IMR-90 (cell line): ENCODE measurements at regions not wholly inside any gene's neighbourhood (a gene's known extent, or its start where the extent isn't known, plus 50 kb on each side); places are given as distances from the start of the nearest gene placed in this dataset.

ENCODE experiments used
- ATAC-seq: fragments of 200-7000 bp; cut with Tn5 transposase; 2 replicates; pipeline ENCODE4 v1.9.1; 2020; ENCODE audit warnings: low read depth, mild to moderate bottlenecking, moderate library complexity
- BruUV-seq: library from RNA; stranded (reverse); fragments of 400-500 nt; replicated peaks from 2 replicates; lab custom pipeline; 2021; lab: Mats Ljungman, UMichigan
- CTCF ChIA-PET: fragments of 300-600 bp; formaldehyde crosslinking; extraction: SDS; loops from one replicate; lab custom pipeline; 2021; ENCODE audit warnings: antibody characterized with exemption; lab: Yijun Ruan, JAX
- POLR2A ChIA-PET: fragments of 300-600 bp; sonication (Branson Sonifier 250); formaldehyde crosslinking; loops from one replicate; lab custom pipeline; 2022; ENCODE audit warnings: antibody characterized with exemption; ENCODE audit not compliant: unreplicated experiment; lab: Charles Lee
- DNase-seq: peaks from one replicate; pipeline ENCODE4 v3.0.0; 2013
- H2AFZ ChIP-seq: replicated peaks from 2 replicates; pipeline ENCODE3; 2013; ENCODE audit warnings: low read length, mild to moderate bottlenecking; ENCODE audit not compliant: poor library complexity
- H2AK5ac ChIP-seq: 2 replicates; pipeline ENCODE4 v1.6.1; 2013; ENCODE audit warnings: low read depth, low read length, inconsistent platforms
- H2AK9ac ChIP-seq: replicated peaks from 2 replicates; pipeline ENCODE3; 2013; ENCODE audit warnings: mild to moderate bottlenecking, low read depth, low read length, moderate library complexity; ENCODE audit not compliant: poor library complexity
- H2BK120ac ChIP-seq: 2 replicates; pipeline ENCODE4 v1.6.1; 2013; ENCODE audit warnings: low read depth, low read length, inconsistent platforms
- H2BK15ac ChIP-seq: 3 replicates; pipeline ENCODE4 v1.6.1; 2013; ENCODE audit warnings: low read depth, low read length, inconsistent platforms
- H2BK20ac ChIP-seq: 2 replicates; pipeline ENCODE4 v1.6.1; 2013; ENCODE audit warnings: low read depth, mild to moderate bottlenecking, inconsistent platforms, low read length, moderate library complexity
- H2BK5ac ChIP-seq: 2 replicates; pipeline ENCODE4 v1.6.1; 2013; ENCODE audit warnings: mild to moderate bottlenecking, low read depth, low read length, inconsistent platforms; ENCODE audit not compliant: poor library complexity, severe bottlenecking
- H3K14ac ChIP-seq: replicated peaks from 2 replicates; pipeline ENCODE4 v1.6.1; 2013; ENCODE audit warnings: low read depth, low read length, inconsistent platforms
- H3K18ac ChIP-seq: 2 replicates; pipeline ENCODE4 v1.6.1; 2013; ENCODE audit warnings: low read depth, low read length, control low read depth
- H3K23ac ChIP-seq: 2 replicates; pipeline ENCODE4 v1.6.1; 2013; ENCODE audit warnings: low read depth, low read length, inconsistent platforms
- H3K27ac ChIP-seq: 2 replicates; pipeline ENCODE4 v1.5.1; 2013; ENCODE audit warnings: mild to moderate bottlenecking, control low read depth, low read length; ENCODE audit not compliant: insufficient read depth
- H3K27me3 ChIP-seq: 2 replicates; pipeline ENCODE4 v1.6.1; 2013; ENCODE audit warnings: low read length; ENCODE audit not compliant: control insufficient read depth, insufficient read depth
- H3K36me3 ChIP-seq: 2 replicates; pipeline ENCODE4 v1.6.1; 2013; ENCODE audit warnings: low read length, mixed read lengths; ENCODE audit not compliant: control insufficient read depth, insufficient read depth
- H3K4ac ChIP-seq: 2 replicates; pipeline ENCODE4 v1.6.1; 2013; ENCODE audit warnings: low read depth, low read length, inconsistent platforms
- H3K4me1 ChIP-seq: 2 replicates; pipeline ENCODE4 v1.6.1; 2013; ENCODE audit warnings: low read length, mixed read lengths; ENCODE audit not compliant: control insufficient read depth, insufficient read depth
- H3K4me2 ChIP-seq: 2 replicates; pipeline ENCODE4 v1.6.1; 2013; ENCODE audit warnings: low read depth, mild to moderate bottlenecking, control low read depth, low read length, moderate library complexity
- H3K4me3 ChIP-seq: 2 replicates; pipeline ENCODE4 v1.5.1; 2013; ENCODE audit warnings: low read depth, mild to moderate bottlenecking, control low read depth, low read length, moderate library complexity; ENCODE audit not compliant: insufficient read depth
- H3K56ac ChIP-seq: 2 replicates; pipeline ENCODE4 v1.6.1; 2013; ENCODE audit warnings: low read length, inconsistent platforms; ENCODE audit not compliant: insufficient read depth; ENCODE audit errors: extremely low read depth
- H3K79me1 ChIP-seq, 2 experiments: 2 replicates each; pipeline ENCODE4 v1.6.1; 2013; ENCODE audit warnings: low read length in 2 of 2, inconsistent platforms in 1 of 2, low read depth in 1 of 2
- H3K9ac ChIP-seq: 2 replicates; pipeline ENCODE4 v1.6.1; 2013; ENCODE audit warnings: low read depth, low read length, control low read depth
- H3K9me1 ChIP-seq: 2 replicates; pipeline ENCODE4 v1.6.1; 2013; ENCODE audit warnings: low read length, inconsistent platforms; ENCODE audit not compliant: insufficient read depth
- H3K9me3 ChIP-seq: 2 replicates; pipeline ENCODE4 v1.6.1; 2013; ENCODE audit warnings: low read length; ENCODE audit not compliant: control insufficient read depth, insufficient read depth
- H4K20me1 ChIP-seq: 2 replicates; pipeline ENCODE4 v1.6.1; 2013; ENCODE audit warnings: low read length, inconsistent platforms; ENCODE audit not compliant: insufficient read depth
- H4K5ac ChIP-seq: 2 replicates; pipeline ENCODE4 v1.6.1; 2013; ENCODE audit warnings: mild to moderate bottlenecking, low read depth, low read length, control low read depth
- H4K8ac ChIP-seq, 2 experiments: 2 replicates each; pipeline ENCODE4 v1.6.1; 2013; ENCODE audit warnings: low read depth in 2 of 2, low read length in 2 of 2, control low read depth in 1 of 2, inconsistent platforms in 1 of 2
- H4K91ac ChIP-seq: 2 replicates; pipeline ENCODE4 v1.6.1; 2013; ENCODE audit warnings: low read depth, low read length, inconsistent platforms; ENCODE audit not compliant: insufficient read depth
- BHLHE40 ChIP-seq: fragments of 150-350 bp; IDR thresholded peaks from 2 replicates; pipeline ENCODE4 v1.6.1; 2016; ENCODE audit warnings: mild to moderate bottlenecking, low read depth, low read length
- WGBS, 2 experiments: methylation state at CpG; one replicate each; pipeline versions ENCODE4 v1.1.5 to v1.1.7; 2013; ENCODE audit warnings: missing lambda C conversion rate in 2 of 2; ENCODE audit not compliant: insufficient read length in 1 of 2; ENCODE audit errors: extremely low coverage in 2 of 2; 5-methylcytosine and 5-hydroxymethylcytosine counted together
- dilution Hi-C: fragments of 300-500 bp; cut with HindIII; formaldehyde crosslinking; loops from one replicate; pipeline ENCODE4 v1.14.3; 2018; ENCODE audit warnings: low sequenced_read_pairs; ENCODE audit not compliant: unreplicated experiment
- in situ Hi-C: fragments of 300-500 bp; cut with MboI; formaldehyde crosslinking; loops from 3 replicates; pipeline ENCODE4 v1.14.3; 2019; ENCODE audit warnings: low sequenced_read_pairs, inconsistent platforms, mixed read lengths
- intact Hi-C: fragments of 100-400 bp; cut with micrococcal nuclease; formaldehyde crosslinking; loops from 2 replicates; pipeline ENCODE4 v1.10.0; 2022
- TF ChIP-seq, protein P1 (sequence below): fragments of 150-350 bp; IDR thresholded peaks from 2 replicates; pipeline ENCODE4 v1.6.1; 2017; ENCODE audit warnings: mild to moderate bottlenecking, antibody characterized with exemption, low read length, low read depth

DNA sequence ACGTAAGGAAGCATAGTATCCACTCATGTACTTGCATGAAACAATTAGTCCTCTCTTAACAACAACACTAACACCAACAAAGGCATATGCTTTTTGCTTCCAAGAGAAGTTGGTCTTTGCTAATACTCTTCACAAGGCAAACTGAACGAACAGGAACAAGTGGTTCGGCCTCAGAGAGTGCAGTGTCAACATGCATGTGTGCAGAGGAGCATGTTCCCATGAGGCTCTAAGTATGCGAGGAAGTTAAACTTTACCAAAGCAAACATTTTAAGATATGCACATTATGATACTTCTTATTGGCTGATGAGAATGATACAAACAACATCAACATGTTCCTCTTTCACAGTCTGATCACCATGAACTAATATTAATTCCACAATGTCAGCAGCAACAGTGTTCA, 285.3 kb upstream of the IRX5 start:
- H3K4me2 ChIP-seq = no peak overlapping the region
- H3K14ac ChIP-seq = no peak overlapping the region
- H2BK20ac ChIP-seq = no peak overlapping the region
- no peak overlapping the region for H2AK5ac ChIP-seq
- H2AK9ac ChIP-seq = no peak overlapping the region
- DNase-seq (no peak), ATAC-seq (no peak)
- H2BK120ac ChIP-seq = no peak overlapping the region
- H3K9me3 ChIP-seq = no peaks in the 10 kb centered on the region; the same call in 1 of the 2 replicates
- H2BK15ac ChIP-seq = no peak overlapping the region
- H2BK5ac ChIP-seq = no peak overlapping the region
- in situ Hi-C loops = no loop called here
- TF ChIP-seq, protein P1, sequence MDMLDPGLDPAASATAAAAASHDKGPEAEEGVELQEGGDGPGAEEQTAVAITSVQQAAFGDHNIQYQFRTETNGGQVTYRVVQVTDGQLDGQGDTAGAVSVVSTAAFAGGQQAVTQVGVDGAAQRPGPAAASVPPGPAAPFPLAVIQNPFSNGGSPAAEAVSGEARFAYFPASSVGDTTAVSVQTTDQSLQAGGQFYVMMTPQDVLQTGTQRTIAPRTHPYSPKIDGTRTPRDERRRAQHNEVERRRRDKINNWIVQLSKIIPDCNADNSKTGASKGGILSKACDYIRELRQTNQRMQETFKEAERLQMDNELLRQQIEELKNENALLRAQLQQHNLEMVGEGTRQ = no peak
- TF ChIP-seq BHLHE40 = no peak
- H3K23ac ChIP-seq = no peak overlapping the region
- intact Hi-C loops = no loop called here
- no peaks in the 10 kb centered on the region for H3K27me3 ChIP-seq
- no peak overlapping the region; the same call in 1 of the 2 replicates for H3K56ac ChIP-seq
- WGBS, 2 experiments = 40% methylated on average over 1 of the region's 4 CpGs; no CpG with 5 or more reads in 1 of the 2 experiments
- dilution Hi-C loops = no loop called here
- no peak overlapping the region for H3K4ac ChIP-seq
- H3K4me1 ChIP-seq = no peaks in the 10 kb centered on the region
- no peaks in the 10 kb centered on the region for H3K9me1 ChIP-seq
- H3K79me1 ChIP-seq = no peaks in the 10 kb centered on the region
- BruUV-seq = no TSS peak
- no peak overlapping the region for H3K4me3 ChIP-seq
- H3K18ac ChIP-seq = no peak overlapping the region
- no peak overlapping the region for H4K5ac ChIP-seq
- no peaks in the 10 kb centered on the region for H3K36me3 ChIP-seq
- no peak overlapping the region for H3K27ac ChIP-seq
- no peak overlapping the region for H4K91ac ChIP-seq
- POLR2A ChIA-PET = no interaction called here
- CTCF ChIA-PET = interaction anchor here (0.6 kb wide), 1 partner anchor 678 kb away, joined by 3 read pairs; no protein-coding TSS in a partner anchor
- H4K20me1 ChIP-seq = no peaks in the 10 kb centered on the region
- no peak overlapping the region for H2AFZ ChIP-seq
- H4K8ac ChIP-seq = no peak overlapping the region
- H3K9ac ChIP-seq = no peak overlapping the region
